Islet of Langerhans (tissue), 1 donor: ENCODE measurements at regions not wholly inside any gene's neighbourhood (a gene's known extent, or its start where the extent isn't known, plus 50 kb on each side); places are given as distances from the start of the nearest gene placed in this dataset.

ENCODE experiments used
- FAIRE-seq: peaks from one replicate; lab custom pipeline; 2011; peaks lifted over from hg19 to GRCh38; lab: Jason Lieb, UNC

DNA sequence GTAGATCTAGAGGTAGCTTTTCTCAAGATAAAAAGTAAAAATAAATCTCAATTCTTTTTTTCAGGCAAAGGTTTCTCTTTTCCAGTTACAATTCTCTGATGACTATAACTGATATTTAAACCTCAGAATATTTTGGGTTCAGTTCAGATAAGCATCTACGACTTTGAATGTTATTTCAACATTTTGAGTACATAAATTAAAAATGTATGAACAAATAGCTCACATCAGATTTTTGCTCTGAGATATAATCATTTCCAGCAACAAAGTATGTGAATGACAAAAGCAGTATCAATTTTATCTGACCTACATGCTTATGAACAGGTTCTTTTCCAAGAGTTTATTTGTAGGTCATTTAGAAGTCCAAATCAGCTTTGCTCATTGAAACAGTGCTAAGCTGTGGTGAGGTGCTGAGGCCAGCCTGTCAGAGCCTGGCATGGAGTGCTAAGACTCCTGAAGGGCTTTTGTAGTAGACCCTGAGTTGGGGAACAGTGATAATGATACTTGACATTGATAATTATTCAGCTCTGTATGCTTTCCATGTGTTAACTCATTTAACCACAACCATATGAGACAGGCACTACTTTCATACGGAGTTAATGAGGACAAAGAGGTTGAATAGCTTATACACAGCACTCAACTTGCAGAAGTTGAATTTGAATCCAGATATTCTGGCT lies 205.0 kb upstream of the DCN start:
- FAIRE-seq, result no peak

GRCh38 chr12:91384806-91385205 lies 202.2 kb upstream of the DCN start:
- FAIRE-seq, result no peak

- no peak for FAIRE-seq
Measured at GRCh38 chr12:91384366-91384765, 201.7 kb upstream of the DCN start.

DNA sequence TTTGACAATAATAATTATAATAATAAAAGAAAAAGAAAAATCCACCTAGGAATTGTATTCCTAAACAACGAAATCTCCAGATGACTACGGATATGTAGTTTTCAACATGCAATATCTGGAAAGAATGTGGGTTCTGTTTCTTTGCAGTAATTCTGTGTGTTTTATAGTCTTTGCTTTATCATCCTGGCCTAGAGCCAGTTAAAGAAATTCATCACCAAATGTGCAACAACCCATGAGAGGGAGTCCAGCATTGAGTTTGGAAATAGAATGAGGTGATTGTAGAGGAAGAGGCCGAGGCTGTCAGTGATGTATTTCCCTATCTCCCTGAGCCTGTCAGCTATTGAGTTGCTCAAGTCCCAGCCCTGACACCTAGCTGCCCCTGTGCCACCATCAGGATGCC lies 200.5 kb upstream of the DCN start:
- no peak for FAIRE-seq

DNA sequence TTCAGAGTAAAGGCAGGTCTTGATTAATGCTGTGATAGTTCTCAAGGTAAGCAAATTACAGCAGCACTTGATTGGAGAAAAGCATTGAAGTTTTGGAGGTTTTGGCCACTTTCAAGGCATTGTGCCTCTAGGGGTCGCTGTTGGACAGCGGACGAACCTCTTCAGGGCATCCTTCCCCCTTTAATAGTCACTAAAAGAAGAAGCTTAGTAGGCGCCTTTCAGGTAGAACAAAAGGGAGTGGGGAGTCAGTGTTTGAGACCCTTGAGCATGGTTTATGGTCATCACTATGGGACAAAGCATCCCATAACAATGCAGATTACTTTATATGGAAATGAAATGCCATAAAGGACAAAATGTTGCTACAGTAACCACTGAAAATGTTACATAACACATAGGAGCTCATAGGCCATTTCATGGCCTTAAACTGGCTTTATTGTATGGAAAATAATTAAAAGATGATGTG lies 199.5 kb upstream of the DCN start:
- no peak for FAIRE-seq

DNA sequence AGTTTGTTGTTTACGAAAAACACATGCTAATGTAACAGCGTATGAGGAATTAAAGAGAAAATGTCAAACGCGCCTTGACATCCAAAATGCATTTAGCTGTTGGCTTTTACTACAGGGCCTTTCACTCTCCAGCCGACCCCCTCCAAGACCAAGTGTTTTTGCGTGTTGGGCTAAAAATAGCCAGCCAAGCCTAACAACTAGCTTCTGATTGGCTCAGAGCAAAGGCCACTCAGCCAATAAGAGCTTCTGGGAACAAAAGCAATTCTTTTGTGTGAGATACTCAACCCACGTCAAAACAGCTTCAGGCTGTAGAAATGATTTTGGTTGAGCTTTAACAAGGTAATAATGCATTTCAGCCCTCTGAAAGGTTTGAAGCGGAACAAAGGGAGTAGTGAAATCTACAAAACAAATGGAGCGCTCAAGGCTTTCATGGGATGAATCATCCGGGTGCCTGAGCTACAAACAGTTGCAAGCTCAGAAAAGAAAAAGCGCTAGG lies 198.7 kb upstream of the DCN start:
- peak; percentile 100 for FAIRE-seq

DNA sequence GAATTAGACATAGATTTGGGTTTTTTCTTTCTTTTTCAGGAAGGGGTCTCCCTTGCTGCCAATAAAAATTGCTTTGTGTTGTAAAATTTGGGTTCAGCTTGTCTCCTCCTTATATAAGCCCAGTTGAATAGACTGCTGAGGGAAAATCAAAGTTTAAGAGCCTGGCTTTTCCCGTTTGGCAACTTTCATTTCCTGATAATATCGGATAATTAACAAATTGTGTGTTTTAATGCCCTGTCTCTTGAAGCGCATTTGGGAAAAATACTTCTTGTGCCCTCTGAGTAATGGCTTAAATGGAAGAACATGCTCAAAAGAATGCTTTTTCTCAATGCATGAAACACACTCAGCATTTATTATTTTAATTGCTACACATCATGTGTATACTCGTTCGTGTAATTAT lies 198.0 kb upstream of the DCN start:
- FAIRE-seq, result no peak

DNA sequence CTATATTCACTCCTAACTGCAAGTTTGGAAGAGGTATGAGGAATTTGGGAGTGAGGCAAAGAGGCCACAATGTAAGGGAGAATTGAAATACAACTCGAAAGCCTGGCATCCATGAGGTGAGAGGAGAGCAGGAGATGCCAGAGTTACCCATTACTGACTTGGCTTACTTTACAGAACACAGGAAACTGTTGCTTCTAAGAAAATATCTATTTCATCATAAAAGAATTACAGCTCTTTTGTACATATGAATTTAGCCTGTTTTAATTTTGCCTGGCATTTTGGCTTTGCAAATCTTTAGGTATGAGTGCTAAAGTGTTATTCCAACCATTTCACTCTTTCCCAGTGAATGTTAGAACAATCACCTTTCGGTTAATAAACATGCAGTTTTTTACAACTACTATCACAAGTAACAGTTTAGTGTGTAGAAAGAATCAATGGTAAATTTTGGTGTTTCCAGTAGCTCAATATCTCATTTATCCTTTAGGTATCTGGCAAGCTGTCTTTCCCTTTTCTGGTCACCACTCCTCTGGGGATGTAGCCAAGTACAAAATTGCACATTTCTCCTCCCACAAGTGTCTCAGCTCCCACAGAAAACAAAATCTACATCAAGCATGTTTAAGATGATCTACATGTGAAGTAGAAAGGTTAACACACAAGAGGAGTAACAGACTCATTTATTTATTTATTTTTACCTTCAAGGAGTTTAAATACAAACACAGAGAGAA lies 196.6 kb upstream of the DCN start:
- no peak for FAIRE-seq

- no peak for FAIRE-seq
Measured at GRCh38 chr12:91377436-91377835, 194.8 kb upstream of the DCN start.

GRCh38 chr12:91373086-91373485 lies 190.5 kb upstream of the DCN start:
- no peak for FAIRE-seq

GRCh38 chr12:91370086-91370868 lies 187.7 kb upstream of the DCN start:
- no peak for FAIRE-seq

DNA sequence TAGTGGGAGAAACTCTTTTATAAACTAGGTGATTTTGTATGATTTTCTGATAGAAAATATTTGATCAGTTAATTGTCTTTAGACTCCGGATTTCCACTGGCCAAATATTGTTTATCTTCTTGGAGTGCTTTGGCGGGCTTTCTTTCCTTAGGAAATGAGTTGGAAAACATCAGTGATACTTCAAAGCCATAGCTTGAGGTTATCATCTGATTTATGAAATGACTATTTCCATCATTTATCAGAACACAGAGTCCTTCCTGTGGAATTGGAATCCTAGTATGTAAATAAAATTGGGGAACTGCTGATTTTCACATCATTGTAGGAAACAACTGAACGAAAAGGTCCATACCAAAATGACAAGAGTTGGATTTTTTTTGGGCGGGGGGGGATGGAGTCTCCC lies 186.0 kb upstream of the DCN start:
- FAIRE-seq, result no peak

GRCh38 chr12:91367234-91367849 lies 184.7 kb upstream of the DCN start:
- FAIRE-seq, result peak; percentile 41

- FAIRE-seq, result no peak
Measured at GRCh38 chr12:91364471-91365184, 182.0 kb upstream of the DCN start.

DNA sequence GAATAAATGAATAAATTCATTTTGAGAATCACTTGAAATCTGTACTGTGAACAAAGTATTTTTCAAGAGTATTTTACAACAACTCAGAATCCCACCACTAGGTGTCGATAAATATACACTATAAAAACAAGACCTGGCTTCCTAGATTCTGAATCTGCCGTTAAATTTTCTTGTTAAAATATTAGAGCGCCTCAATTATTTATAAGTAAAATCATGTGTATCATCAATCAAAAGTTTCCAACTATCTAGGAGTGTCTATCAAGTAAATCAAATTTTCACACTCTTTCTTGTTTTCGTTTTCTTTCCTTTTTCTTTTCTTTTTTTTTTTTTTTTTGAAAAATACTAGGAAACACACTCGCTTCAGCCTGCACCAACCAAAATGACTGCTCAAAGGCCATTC lies 179.2 kb upstream of the DCN start:
- FAIRE-seq, result peak; percentile 100

GRCh38 chr12:91357381-91357780 lies 174.8 kb upstream of the DCN start:
- no peak for FAIRE-seq

- FAIRE-seq, result peak; percentile 87
Measured at GRCh38 chr12:91356405-91356804, 173.8 kb upstream of the DCN start.

DNA sequence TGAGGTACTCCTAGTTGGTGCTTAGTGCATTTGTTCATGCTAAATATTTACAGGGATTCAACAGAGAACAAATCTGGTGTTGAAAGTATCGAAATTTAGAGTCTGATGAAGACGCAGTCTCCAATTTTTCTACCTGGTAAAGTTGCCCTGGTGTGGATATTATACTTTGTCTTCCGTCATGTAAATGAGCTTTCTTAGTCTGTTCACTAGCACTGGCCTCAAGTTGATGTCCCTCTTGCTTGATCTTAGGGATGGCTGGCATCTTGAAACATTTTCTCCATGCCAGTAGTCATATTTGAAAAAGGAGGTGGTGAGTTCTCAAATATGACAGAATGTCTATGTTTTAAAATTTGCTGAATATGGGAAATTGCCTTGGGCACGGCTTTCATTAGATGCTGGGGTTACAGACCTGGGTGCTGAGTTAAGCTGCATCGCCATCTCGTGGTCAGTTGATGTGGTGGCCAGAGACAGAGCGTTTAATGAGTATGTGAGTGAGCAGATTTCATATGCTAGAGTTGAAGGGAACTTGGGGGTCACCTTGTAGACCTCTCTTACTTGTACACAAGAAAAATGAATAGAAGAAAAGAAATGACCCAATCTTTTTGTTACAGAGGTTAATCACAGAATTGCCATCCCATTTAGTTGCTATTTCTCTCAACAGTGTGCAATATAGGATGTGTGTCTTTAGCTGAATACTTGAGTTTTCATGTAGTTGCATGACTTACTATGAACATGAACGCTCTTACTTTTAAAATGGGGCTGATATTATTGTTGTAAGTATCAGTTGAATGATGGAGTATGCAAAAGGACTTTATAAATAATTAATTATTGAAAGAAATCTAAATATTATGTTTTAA lies 172.8 kb upstream of the DCN start:
- FAIRE-seq, result peak; percentile 74

DNA sequence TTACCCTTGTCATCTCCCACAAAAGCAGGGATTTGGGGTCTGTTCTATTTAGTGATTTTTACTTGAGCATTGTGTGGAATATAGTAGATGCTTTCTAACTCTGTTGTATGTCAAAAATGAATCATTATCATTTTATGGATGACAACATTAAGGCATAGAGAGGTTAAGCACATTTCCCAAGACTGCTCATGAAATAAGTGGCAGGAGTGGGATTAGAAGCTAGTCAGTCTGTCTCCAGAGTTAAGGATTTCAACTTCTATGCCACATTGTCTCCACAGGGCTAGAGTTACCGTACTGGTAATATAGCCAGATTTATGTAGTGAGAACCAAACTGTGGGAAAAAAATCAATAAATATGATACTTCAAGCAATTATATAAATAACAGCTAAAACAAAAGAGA lies 170.6 kb upstream of the DCN start:
- no peak for FAIRE-seq

GRCh38 chr12:91349476-91349875 lies 166.9 kb upstream of the DCN start:
- no peak for FAIRE-seq
